OCI-LY7 (cell line): ENCODE measurements at regions not wholly inside any gene's neighbourhood (a gene's known extent, or its start where the extent isn't known, plus 50 kb on each side); places are given as distances from the start of the nearest gene placed in this dataset.

Experiments
- CTCF ChIP-seq: fragments of 200-600 bp; sonication (generic); conservative IDR thresholded peaks from 2 replicates; pipeline ENCODE4 v1.5.1; 2014; ENCODE audit warnings: mild to moderate bottlenecking, antibody characterized with exemption, low read length, moderate library complexity, mixed read lengths
- EZH2phosphoT487 ChIP-seq: fragments of 200-600 bp; sonication (generic); IDR thresholded peaks from 2 replicates; pipeline ENCODE4 v1.6.1; 2018; ENCODE audit warnings: low read depth, borderline replicate concordance, mild to moderate bottlenecking, mixed run types, antibody characterized with exemption, low read length, moderate library complexity, mixed read lengths

- no peak for TF ChIP-seq CTCF
- TF ChIP-seq EZH2phosphoT487: no peak
Observed at GRCh38 chr1:232318143-232318542, 311.8 kb downstream of the SIPA1L2 start.
